ENCODE measurements at regions not wholly inside any gene's neighbourhood (a gene's known extent, or its start where the extent isn't known, plus 50 kb on each side); places are given as distances from the start of the nearest gene placed in this dataset.
"Not testable (repeated sequence)": the region's sequence is repeated elsewhere in the genome, so short reads cannot be mapped to it uniquely, and the experiment has no call there.

DNA sequence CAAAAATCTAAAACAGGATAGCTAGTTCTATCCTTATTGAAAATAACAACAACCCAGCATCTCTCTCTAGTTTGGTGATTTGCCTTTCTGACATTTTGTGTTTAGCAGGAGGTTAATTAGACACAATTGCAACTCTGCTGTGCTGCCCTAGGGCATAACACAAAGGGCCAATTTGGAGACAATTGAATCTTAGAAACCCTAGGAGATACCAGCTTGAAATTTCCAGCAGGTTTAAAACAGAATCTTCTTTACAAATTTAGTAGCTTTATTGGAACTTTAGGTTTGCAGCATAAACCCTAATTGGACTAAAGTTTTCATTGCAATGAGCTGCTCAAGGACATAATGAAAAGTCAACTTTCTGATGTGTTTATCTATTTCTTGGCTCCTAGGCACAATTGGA is 166.7 kb upstream of the FER start:
- no peak for FAIRE-seq

DNA sequence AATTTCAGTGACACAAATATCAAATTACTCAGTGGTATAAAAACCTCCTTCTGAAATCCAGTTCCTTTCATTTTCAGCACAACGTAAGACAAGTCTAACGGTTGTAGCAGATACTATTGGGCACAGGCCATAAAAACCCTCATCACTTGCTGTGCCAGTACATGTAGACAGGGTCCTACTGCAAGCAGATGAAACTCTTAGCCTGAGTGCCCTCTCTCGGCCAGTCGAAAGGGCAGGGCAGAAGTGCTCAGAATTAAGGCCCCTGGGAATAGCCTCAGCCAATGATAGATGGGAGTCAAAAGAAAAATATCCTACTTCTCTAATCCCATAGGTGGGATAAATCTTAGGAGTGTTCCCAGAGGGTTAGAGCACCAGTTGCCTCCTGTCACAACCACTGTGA is 168.5 kb upstream of the FER start:
- FAIRE-seq: no peak

DNA sequence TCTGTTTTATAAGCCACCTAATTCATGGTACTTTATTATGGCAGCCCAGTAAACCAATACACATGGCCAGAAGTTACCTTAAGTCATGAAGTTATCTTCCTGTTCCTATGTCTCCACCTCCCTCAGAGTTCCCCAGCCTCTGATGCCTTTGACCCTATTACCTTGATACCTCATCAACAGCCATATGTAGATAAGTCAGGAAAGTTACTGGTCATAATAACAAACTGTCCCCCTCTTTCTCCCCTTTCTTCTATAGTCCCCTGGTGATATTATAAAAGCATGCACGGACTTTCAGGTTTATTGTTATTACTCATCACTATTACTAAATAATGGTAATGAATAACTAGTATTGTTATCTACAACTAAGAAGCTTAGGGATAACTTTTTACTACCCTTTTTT is 168.9 kb upstream of the FER start:
- no peak for FAIRE-seq

DNA sequence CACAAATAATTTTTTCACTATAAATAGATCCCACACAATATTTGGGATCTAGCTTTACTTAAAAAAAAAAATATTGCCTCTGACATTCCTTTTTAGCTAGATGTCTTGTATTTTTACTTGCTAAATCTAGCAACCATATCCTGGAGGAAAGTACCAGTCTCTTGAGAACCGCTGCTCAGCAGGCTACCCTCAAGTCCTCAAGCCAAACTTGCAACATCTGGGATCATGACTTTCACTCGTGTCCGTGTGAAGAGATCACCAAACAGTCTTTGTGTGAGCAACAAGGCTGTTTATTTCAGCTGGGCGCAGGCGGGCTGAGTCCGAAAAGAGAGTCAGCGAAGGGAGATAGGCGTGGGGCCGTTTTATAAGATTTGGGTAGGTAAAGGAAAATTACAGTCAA is 180.3 kb upstream of the FER start:
- no peak for FAIRE-seq

DNA sequence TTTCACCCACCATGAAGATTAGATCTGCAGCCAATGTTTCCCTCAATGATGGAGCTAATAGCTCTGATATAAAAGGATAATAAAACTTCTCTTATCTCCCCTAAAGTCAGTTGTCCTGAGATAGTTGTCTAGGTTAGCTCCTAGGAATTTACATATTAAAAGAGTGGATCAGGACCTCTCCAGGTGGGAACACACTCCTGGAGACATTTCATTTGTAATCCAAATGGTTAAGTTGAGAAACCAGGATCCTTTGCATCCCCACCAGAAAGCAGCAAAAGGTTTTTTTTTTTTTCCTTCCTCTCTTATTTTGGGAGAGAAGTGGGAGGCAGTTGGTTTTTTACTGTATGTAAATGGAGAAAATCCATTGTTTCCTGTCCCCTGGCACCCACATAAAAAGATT is 182.5 kb upstream of the FBXL17 start:
- FAIRE-seq: no peak

DNA sequence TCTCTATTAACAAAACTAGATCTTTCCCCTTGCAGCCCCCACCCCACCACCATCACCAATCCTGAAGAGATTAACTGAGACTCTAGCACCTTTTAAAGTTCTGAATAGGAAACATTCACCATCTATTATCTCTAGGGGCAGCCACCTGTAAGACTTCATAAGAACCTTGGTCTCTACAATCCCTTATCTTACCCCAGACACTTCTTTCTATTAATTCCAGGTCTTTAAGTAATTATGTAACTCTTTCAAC is 180.2 kb upstream of the FBXL17 start:
- no peak for FAIRE-seq

DNA sequence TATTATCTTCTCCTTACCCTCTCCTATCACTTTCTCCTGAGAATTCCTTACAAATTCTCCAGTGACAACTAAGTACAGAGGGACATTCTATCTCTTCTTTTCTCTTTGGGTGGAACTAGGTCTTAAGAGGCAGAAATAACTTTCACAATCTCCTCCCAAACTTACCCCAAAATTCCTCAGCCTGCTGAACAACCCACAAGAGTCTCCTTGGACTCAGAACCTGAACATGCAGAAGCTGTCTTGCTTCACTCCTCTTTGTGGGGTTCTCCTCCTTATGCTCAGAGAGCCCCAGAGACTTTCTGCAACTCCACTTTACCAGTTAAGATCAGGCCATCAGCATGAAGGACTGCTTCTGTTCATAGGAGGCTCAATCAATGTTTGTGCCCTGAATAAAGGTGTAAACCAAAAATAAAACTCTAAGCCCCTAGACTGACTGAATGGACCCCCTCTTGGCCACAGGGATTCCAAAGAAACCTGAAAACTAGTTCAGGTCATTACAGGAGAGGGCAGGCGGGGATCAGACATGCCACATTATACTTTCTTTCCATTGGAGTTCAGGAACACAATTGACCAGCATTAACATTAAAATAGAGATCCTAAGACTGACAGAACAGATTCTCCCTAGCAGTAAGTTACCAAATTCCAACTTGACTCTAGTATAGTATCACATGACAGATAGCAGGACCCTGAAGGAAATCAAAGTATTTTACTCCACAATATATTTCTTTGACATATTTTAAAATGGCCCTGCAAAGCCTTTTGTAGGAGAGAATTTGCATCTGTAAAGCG is 179.7 kb upstream of the FBXL17 start:
- no peak for FAIRE-seq

DNA sequence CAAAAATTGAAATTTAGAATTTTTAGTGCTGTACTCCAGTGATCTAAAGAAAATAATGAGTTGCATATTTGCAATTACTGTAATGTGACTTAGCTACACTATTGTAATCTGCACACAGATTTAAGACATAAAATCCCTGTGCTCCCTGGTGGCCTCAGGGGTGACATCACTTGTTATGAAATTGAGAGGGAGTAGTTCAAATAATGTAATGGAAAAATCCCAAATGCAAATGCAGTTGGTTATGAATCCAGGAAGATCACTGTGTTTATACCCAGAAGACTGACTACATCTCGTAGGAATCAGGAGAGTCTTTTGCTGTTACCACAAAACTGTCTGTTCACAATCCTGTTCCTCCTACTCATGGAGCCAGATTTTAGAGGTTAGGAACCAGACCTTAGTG is 178.7 kb upstream of the FBXL17 start:
- no peak for FAIRE-seq

DNA sequence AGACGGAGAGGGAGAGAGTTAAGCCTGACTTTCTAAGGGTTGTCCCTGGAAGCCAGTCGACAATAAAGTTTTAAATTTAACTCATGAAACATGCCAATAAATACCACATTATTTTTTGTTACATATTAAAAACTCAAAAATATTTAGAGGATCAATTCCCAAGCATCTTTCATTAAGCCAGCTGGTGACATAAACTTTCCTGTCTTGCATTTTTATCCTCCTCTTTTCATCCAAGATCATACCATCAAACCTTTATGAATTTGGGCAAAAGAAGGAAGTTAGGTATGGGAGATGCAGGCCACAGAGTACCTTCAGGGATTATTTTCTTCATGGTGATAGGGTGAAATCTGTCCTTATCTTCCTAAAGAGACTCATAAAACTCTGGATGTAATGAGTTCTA is 178.3 kb upstream of the FBXL17 start:
- no peak for FAIRE-seq

DNA sequence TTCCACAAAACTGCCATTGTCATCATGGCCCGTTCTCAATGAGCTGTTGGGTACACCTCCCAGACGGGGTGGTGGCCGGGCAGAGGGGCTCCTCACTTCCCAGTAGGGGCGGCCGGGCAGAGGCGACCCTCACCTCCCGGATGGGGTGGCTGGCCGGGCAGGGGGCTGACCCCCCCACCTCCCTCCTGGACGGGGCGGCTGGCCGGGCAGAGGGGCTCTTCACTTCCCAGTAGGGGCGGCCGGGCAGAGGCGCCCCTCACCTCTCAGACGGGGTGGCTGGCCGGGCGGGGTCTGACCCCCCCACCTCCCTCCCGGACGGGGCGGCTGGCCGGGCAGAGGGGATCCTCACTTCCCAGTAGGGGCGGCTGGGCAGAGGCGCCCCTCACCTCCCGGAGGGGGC is 176.9 kb upstream of the FBXL17 start:
- FAIRE-seq: not testable (repeated sequence)

DNA sequence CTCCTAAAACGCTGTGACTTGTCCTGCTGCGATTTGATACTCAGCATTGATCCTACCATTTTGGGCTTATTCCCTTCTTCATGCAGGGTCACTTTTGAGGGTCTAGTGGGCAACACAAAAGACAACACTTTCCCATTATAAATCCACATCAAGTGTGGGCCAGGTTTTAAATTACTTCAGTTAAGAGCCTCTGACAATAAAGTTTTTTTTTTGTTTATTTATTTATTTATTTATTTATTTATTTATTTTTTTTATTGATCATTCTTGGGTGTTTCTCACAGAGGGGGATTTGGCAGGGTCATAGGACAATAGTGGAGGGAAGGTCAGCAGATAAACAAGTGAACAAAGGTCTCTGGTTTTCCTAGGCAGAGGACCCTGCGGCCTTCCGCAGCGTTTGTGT is 176.2 kb upstream of the FBXL17 start:
- FAIRE-seq: not testable (repeated sequence)

DNA sequence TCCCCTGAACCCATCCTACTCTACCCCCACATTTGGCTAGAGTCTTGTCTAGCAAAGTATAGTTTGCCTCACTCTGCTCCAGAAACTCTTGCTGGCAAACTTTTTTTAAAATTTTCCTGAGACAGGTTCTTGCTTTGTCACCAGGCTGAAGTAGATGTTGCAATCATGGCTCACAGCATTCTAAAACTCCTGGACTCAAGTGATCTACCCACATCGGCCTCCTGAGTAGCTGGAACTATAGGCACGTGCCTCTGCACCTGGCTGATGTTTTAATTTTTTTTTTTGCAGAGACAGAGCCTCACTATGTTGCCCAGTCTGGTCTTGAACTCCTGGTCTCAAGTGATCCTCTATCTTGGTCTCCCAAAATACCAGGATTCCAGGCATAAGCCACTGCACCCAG is 175.8 kb upstream of the FBXL17 start:
- FAIRE-seq: no peak

DNA sequence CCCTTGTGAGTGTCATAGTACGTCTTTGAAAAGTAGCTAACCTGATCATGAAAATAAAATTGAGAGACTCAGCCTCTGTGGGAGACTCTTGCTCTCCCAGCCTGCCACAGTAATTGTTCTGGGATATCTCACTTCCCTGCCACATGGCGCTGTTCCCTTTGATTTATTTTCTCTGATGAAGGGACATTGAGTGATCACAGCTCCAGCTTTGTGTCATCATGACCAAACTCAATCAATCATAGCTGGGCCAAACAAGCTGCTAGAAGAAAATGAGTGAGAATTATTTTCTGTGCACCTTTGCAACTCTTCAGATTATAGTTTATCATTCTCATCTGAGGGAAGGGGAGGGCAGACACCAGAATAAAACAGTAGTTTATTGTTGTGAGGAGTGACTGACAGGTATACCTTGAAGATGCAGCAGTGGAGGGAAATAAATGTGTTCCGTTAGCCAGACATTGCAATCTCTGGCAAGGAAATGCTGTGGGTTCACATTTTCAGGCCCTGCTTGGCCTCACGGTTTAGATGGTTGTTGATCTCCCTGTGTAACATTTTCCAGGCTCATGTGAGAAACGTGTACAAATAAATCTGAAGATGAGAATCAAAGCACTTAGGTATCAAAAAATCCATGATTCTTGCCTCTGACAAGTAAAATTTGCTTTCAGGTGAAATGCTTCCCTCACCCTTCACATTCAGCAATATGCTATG is 174.7 kb upstream of the FBXL17 start:
- FAIRE-seq: no peak

DNA sequence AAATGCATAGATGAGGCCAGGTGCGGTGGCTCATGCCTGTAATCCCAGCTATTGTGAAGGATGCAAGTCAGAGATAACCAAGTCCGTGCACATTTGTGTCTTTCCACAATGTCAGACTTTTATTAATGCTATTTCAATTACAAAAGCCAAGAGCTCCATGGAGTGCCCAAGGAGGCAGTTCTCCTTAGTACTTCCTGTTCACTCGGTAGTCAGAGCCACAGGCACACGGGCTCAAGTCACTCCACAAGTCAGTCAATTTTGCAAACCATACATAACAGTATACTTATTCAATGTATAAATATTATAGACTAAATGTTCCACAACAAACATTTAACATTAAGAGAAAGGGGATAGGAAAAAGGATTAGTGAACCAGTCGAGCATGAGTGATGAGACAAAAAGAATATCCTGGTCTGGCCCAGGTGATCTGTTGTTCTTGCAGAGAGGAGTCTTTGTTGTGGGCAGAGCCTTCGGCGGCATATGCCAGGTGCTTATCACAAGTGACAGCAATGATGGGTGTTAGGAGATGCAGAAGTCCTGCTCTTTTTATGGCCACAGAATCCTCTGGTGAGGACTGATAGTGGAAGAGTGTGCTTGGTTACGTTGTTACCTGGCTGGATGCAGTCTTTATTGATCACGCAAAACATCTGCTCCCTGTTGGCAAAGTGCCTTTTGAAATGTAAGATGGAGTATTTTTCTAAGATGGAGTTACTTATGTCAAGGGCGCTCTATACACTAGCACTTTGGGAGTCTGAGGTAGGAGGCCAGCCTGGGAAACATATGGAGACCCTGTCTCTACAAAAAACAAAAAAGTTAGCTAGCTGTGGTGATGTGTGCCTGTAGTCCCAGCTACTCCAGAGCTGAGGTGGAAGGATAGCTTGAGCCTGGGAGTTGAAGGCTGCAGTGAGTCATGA is 167.0 kb upstream of the FBXL17 start:
- FAIRE-seq: no peak

DNA sequence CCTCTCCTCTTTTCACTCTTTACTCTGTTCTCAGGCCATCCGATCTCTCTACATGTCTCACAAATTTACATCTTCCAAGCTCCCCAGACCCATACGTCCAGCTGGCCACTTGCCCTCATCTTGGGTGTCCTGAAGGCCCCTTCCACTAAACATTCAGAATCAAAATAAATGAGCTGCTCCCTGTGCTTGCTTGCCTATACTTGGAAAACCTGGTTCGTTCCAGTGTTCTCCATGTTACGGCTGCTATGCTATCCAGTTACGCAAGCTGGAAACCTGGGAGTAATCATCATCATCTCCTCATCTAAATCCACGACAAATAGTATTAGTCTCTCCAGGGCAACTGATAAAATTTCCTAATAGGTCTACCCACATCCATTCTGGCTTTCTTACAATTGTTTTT is 165.0 kb upstream of the FBXL17 start:
- FAIRE-seq: no peak

DNA sequence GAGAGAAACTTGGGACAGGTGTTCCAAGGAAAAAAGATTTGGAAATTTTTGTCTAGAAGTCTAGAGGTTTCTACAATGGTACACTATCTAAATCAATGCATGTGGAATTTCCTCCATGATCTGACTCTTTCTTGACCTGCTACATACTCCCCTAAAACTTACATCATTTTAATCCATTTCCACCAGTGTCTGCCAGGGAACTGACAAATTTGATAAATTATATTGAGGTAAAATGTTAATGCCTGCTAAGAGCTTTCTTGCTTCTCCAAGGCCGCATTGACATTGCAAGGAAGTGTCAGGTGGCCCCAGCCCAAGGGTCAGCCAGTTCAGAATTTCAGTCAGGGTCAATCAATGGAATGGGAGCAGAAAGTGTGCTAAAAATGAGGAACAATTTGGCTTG is 163.4 kb upstream of the FBXL17 start:
- FAIRE-seq: no peak

DNA sequence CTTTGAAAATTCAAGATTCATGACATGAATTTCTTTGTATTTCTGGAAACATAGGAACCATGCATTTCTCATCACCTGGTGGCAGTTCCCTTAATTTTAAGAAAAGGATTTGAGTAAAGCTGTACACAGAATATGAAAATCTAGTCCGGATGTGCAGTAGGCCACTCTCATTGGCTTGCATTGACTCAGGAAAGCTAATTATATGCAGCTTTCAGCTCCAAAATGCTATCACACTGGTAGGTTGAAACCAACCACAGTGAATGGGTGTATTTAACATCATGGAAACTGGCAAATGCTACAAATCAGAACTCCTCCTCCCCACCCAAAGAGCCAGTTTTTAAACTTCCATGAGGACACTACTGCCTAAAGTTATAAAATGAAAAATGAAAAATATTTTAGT is 161.6 kb upstream of the FBXL17 start:
- no peak for FAIRE-seq

DNA sequence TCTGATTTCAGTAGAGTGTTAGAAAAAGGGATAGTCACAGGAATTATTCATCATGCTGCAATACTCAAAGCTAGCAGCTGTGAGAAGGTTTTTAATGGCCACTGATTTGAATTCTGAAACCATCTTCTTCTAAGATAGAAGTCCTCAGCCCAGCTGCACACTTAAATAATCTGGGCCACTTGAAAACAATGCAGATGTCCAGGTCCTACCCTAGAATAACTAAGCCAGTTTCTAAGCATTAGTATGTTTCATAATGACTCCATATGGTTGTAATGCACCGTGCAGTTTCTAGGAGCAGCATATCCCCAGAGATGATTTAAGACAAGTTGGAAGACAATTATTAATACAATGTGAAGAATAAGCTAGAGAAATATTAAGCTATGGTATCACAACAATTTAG is 159.9 kb upstream of the FBXL17 start:
- no peak for FAIRE-seq

DNA sequence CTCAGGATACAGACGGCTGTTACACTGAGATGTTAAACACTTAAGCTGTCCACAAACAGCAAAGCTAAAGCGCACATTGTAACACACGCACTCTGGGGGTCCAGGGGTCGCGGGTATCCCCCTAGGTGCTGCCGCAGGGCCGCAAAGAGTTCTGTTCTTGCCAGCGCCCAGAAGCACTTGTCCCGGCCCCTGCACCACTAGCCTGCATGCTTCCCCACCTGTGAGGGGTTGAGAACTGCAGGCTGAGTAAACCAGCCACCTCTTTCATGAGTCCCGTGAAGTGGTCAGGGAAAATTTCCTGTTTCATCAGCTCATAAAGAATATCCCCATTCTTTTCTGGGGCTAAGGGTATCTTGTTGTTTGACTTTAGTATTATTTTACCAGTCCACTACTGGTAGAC is 154.4 kb upstream of the FBXL17 start:
- no peak for FAIRE-seq

DNA sequence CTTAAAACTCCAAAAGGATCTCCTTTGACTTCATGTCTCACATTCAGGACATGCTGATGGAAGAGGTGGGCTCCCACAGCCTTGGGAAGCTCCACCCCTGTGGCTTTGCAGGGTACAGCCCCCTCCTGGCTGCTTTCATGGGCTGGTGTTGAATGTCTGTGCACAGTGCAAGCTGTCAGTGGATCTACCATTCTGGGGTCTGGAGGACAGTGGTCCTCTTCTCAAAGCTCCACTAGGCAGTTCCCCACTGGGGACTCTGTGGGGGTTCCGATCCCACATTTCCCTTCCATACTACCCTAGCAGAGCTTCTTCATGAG is 150.2 kb upstream of the FBXL17 start:
- FAIRE-seq: not testable (repeated sequence)

DNA sequence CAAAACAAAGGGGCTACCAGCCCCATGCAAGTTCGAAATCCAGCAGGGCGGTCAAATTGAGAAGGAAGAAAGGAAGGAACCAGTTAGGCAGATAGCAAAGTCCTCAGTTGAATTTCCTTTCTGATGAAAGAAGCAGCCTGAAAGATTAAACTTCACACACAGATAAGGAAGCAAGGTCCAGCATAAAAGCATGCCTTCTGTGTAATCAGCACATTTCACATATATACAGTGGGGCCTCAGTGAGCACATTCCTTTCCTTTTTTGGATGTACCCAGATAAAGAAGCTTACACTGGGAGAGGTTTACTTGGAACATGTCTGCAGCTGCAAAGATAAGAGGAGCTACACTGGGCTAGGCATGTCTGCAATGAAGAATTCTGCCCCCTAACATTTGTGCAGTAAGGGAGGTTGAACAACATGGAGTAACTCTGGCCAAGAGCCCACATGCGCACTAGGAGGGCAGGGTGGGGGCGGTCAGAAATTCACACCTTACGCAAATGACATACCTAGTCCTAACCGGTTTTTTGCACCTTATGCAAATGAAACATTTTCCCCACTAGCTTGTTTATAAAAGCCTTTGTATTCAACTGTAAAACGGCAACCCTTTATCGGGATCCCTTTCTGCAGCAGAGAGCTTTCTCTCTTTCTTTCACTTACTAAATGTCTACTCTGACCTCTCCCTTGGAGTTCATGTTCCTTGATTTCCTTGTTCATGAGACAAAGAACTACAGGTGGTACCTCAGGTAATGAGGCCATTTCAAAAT is 149.7 kb upstream of the FBXL17 start:
- no peak for FAIRE-seq

DNA sequence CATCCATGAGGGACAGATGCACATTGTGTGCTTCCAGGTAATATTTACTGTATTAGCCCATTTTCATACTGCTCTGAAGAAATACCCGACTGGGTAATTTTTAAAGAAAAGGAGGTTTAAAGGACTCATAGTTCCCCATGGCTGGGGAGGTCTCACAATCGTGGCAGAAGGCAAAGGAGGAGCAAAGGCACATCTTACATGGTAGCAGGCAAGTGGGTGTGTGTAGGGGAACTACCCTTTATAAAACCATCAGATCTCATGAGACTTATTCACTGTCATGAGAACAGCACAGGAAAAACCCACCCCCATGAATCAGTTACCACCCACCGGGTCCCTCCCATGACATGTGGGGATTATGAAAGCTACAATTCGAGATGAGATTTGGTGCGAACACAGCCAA is 148.8 kb upstream of the FBXL17 start:
- no peak for FAIRE-seq

DNA sequence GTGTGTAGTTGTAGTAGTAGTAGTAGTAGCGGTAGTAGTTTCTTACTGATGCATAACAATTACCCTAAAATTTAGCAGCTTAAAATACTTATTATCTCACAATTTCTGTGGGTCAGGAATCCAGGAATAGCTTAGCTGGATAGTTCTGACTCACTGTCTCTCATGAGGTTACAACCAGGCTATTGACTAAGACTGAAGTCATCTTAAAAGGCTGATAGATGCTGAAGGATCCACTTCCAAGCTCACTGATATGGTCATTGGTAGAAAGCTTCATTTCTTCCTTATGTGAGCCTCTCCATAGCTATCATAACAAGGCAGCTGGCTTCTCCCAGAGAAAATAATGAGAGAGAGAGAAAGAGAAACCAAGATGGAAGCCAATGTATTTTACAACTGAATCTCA is 147.5 kb upstream of the FBXL17 start:
- FAIRE-seq: no peak
